H1 (cell line): ENCODE measurements at regions not wholly inside any gene's neighbourhood (a gene's known extent, or its start where the extent isn't known, plus 50 kb on each side); places are given as distances from the start of the nearest gene placed in this dataset.

Source experiments
- CTCF ChIA-PET: fragments of 300-600 bp; sonication (Branson Sonifier 250); formaldehyde crosslinking; loops from one replicate; lab custom pipeline; 2021; ENCODE audit not compliant: partially characterized antibody; lab: Charles Lee
- POLR2A ChIA-PET: fragments of 300-600 bp; sonication (Branson Sonifier 250); formaldehyde crosslinking; loops from one replicate; lab custom pipeline; 2021; ENCODE audit warnings: inconsistent platforms; ENCODE audit not compliant: partially characterized antibody; lab: Charles Lee
- DNase-seq, 2 experiments: peaks; one replicate each; pipeline versions ENCODE4 v3.0.0 to v3.0.0-alpha.2; 2010 to 2022; ENCODE audit warnings: low spot score in 2 of 2, low read depth in 1 of 2, mixed read lengths in 1 of 2
- FAIRE-seq: peaks from 2 replicates; lab custom pipeline; 2011; peaks lifted over from hg19 to GRCh38; lab: Jason Lieb, UNC
- H2AFZ ChIP-seq: 2 replicates; pipeline ENCODE4 v1.8.1; 2012; ENCODE audit warnings: low read length, inconsistent platforms
- H2AK5ac ChIP-seq: 2 replicates; pipeline ENCODE4 v1.6.1; 2013; ENCODE audit warnings: low read depth, low read length
- H2BK120ac ChIP-seq: replicated peaks from 2 replicates; pipeline ENCODE3; 2013; ENCODE audit warnings: low read depth, low read length, inconsistent platforms
- H2BK12ac ChIP-seq: 2 replicates; pipeline ENCODE4 v1.6.1; 2013; ENCODE audit warnings: low read depth, low read length
- H2BK15ac ChIP-seq: 2 replicates; pipeline ENCODE4 v1.6.1; 2013; ENCODE audit warnings: low read length
- H2BK20ac ChIP-seq: 2 replicates; pipeline ENCODE4 v1.6.1; 2013; ENCODE audit warnings: low read length
- H2BK5ac ChIP-seq: 2 replicates; pipeline ENCODE4 v1.6.1; 2013; ENCODE audit warnings: low read depth, low read length
- H3K14ac ChIP-seq: 2 replicates; pipeline ENCODE4 v1.6.1; 2013; ENCODE audit warnings: inconsistent platforms; ENCODE audit not compliant: insufficient read length
- H3K18ac ChIP-seq: 2 replicates; pipeline ENCODE4 v1.6.1; 2013; ENCODE audit warnings: low read length; ENCODE audit errors: extremely low read depth
- H3K23ac ChIP-seq: 2 replicates; pipeline ENCODE4 v1.6.1; 2013; ENCODE audit warnings: inconsistent platforms; ENCODE audit not compliant: insufficient read length
- H3K23me2 ChIP-seq: 2 replicates; pipeline ENCODE4 v1.6.1; 2013; ENCODE audit warnings: low read depth, low read length
- H3K27ac ChIP-seq: 2 replicates; pipeline ENCODE4 v1.6.1; 2011; ENCODE audit warnings: low read depth, low read length, inconsistent platforms
- H3K27me3 ChIP-seq, 4 experiments: replicated peaks in 1 of 4; 1 replicate in 1 of 4; 2 replicates in 3 of 4; pipeline versions ENCODE4 v1.6.1 to v1.8.1; 2011 to 2013; ENCODE audit warnings: low read length in 3 of 4, mild to moderate bottlenecking in 3 of 4, inconsistent platforms in 2 of 4, mixed read lengths in 2 of 4, moderate library complexity in 1 of 4; ENCODE audit not compliant: control insufficient read depth in 3 of 4, insufficient read depth in 3 of 4; ENCODE audit errors: extremely low read depth in 1 of 4
- H3K36me3 ChIP-seq, 4 experiments: 2 replicates each; pipeline versions ENCODE4 v1.6.1 to v1.8.1; 2011 to 2013; ENCODE audit warnings: mild to moderate bottlenecking in 4 of 4, low read length in 3 of 4, moderate library complexity in 2 of 4, control low read depth in 1 of 4, inconsistent platforms in 1 of 4; ENCODE audit not compliant: insufficient read depth in 4 of 4, control insufficient read depth in 2 of 4
- H3K4ac ChIP-seq: replicated peaks from 2 replicates; pipeline ENCODE3; 2013; ENCODE audit warnings: low read length, low read depth, mixed read lengths, inconsistent platforms; ENCODE audit not compliant: insufficient read length
- H3K4me1 ChIP-seq, 4 experiments: replicated peaks in 1 of 4; 1 replicate in 1 of 4; 2 replicates in 3 of 4; pipeline versions ENCODE4 v1.6.1 to v1.8.1; 2011 to 2013; ENCODE audit warnings: low read length in 3 of 4, inconsistent platforms in 2 of 4, mixed read lengths in 1 of 4; ENCODE audit not compliant: insufficient read depth in 4 of 4, control insufficient read depth in 3 of 4
- H3K4me2 ChIP-seq, 2 experiments: 2 replicates each; pipeline versions ENCODE4 v1.6.1 to v1.8.1; 2011 to 2013; ENCODE audit warnings: low read depth in 2 of 2, low read length in 2 of 2, control low read depth in 1 of 2, inconsistent platforms in 1 of 2, mild to moderate bottlenecking in 1 of 2; ENCODE audit not compliant: insufficient read depth in 1 of 2
- H3K4me3 ChIP-seq, 4 experiments: fragments of 200-600, 300-600 bp in 1 of 4; sonication (generic), shearing (Covaris generic), sonication (Bioruptor Twin) in 1 of 4; 2 replicates each; pipeline versions ENCODE4 v1.5.1 to v1.8.1; 2011 to 2016; ENCODE audit warnings: low read length in 4 of 4, low read depth in 3 of 4, control low read depth in 2 of 4, inconsistent platforms in 2 of 4, mild to moderate bottlenecking in 2 of 4, mixed read lengths in 1 of 4, moderate library complexity in 1 of 4; ENCODE audit not compliant: insufficient read depth in 2 of 4; ENCODE audit errors: extremely low read depth in 1 of 4
- H3K56ac ChIP-seq: replicated peaks from 2 replicates; pipeline ENCODE3; 2013; ENCODE audit warnings: low read depth, mild to moderate bottlenecking, mixed read lengths, low read length, inconsistent platforms; ENCODE audit not compliant: insufficient read length
- H3K79me1 ChIP-seq: 2 replicates; pipeline ENCODE4 v1.6.1; 2013; ENCODE audit warnings: low read depth, low read length, control low read depth
- H3K79me2 ChIP-seq, 2 experiments: 2 replicates each; pipeline versions ENCODE4 v1.6.1 to v1.8.1; 2012 to 2013; ENCODE audit warnings: low read length in 2 of 2, mild to moderate bottlenecking in 2 of 2, inconsistent platforms in 1 of 2; ENCODE audit not compliant: insufficient read depth in 2 of 2, control insufficient read depth in 1 of 2
- H3K9ac ChIP-seq, 4 experiments: replicated peaks in 1 of 4; 1 replicate in 1 of 4; 2 replicates in 3 of 4; pipeline versions ENCODE4 v1.6.1 to v1.8.1; 2011 to 2013; ENCODE audit warnings: low read depth in 3 of 4, low read length in 3 of 4, control low read depth in 2 of 4, mild to moderate bottlenecking in 2 of 4, moderate library complexity in 2 of 4, inconsistent platforms in 1 of 4; ENCODE audit errors: extremely low read depth in 1 of 4
- H3K9me3 ChIP-seq, 2 experiments: 2 replicates each; pipeline versions ENCODE4 v1.6.1 to v1.8.1; 2012 to 2013; ENCODE audit warnings: mild to moderate bottlenecking in 2 of 2, moderate library complexity in 2 of 2, control low read depth in 1 of 2, inconsistent platforms in 1 of 2, low read depth in 1 of 2, low read length in 1 of 2, mixed read lengths in 1 of 2; ENCODE audit not compliant: insufficient read depth in 2 of 2
- H4K20me1 ChIP-seq, 2 experiments: replicated peaks in 1 of 2; 2 replicates each; pipeline versions ENCODE3 to v1.8.1; 2011 to 2013; ENCODE audit warnings: inconsistent platforms in 2 of 2, low read length in 2 of 2, mild to moderate bottlenecking in 1 of 2; ENCODE audit not compliant: insufficient read depth in 2 of 2, control insufficient read depth in 1 of 2
- H4K5ac ChIP-seq: 2 replicates; pipeline ENCODE4 v1.6.1; 2013; ENCODE audit warnings: low read length, low read depth, mixed read lengths, inconsistent platforms; ENCODE audit not compliant: insufficient read length
- H4K8ac ChIP-seq: 2 replicates; pipeline ENCODE4 v1.8.0; 2013; ENCODE audit warnings: mild to moderate bottlenecking, moderate library complexity, low read length, inconsistent platforms; ENCODE audit not compliant: insufficient read depth; ENCODE audit errors: extremely low read depth
- H4K91ac ChIP-seq: replicated peaks from 2 replicates; pipeline ENCODE3; 2013; ENCODE audit warnings: low read length, mixed read lengths, inconsistent platforms; ENCODE audit not compliant: insufficient read length
- CBX8 ChIP-seq: fragments of 300-800, 300-1000 bp; sonication (generic); IDR thresholded peaks from 2 replicates; pipeline ENCODE4 v1.7.1; 2016; ENCODE audit warnings: low read depth, low read length, borderline replicate concordance
- CTCF ChIP-seq, 3 experiments: IDR thresholded peaks; 1 replicate in 2 of 3; 2 replicates in 1 of 3; pipeline versions ENCODE4 v1.5.1 to v1.6.1; 2011; ENCODE audit warnings: low read length in 3 of 3, mild to moderate bottlenecking in 3 of 3, inconsistent platforms in 2 of 3, low read depth in 1 of 3, moderate library complexity in 1 of 3; ENCODE audit not compliant: insufficient read depth in 1 of 3; ENCODE audit errors: control extremely low read depth in 1 of 3
- JUND ChIP-seq: IDR thresholded peaks from 2 replicates; pipeline ENCODE4 v1.6.1; 2011; ENCODE audit warnings: mild to moderate bottlenecking, improper control_type of control experiment, low read length
- MAFK ChIP-seq: IDR thresholded peaks from 2 replicates; pipeline ENCODE4 v1.6.1; 2012; ENCODE audit warnings: low read depth, mild to moderate bottlenecking, improper control_type of control experiment, low read length
- RBBP5 ChIP-seq: IDR thresholded peaks from 2 replicates; pipeline ENCODE4 v1.7.1; 2012; ENCODE audit warnings: low read depth, mild to moderate bottlenecking, inconsistent platforms, low read length, moderate library complexity, borderline replicate concordance
- RFX5 ChIP-seq: IDR thresholded peaks from 2 replicates; pipeline ENCODE4 v1.6.1; 2011; ENCODE audit warnings: low read depth, low read length, improper control_type of control experiment, borderline replicate concordance
- SIRT6 ChIP-seq: IDR thresholded peaks from one replicate; pipeline ENCODE4 v1.7.1; 2012; ENCODE audit warnings: low read length, inconsistent platforms
- USF2 ChIP-seq: IDR thresholded peaks from 2 replicates; pipeline ENCODE4 v1.6.1; 2011; ENCODE audit warnings: low read length, improper control_type of control experiment
- WGBS, 2 experiments: shearing (Covaris generic) in 1 of 2; methylation state at CpG; one replicate each; pipeline versions ENCODE4 v1.1.6 to v1.1.7; 2013 to 2015; ENCODE audit warnings: low lambda C conversion rate in 2 of 2, mixed read lengths in 2 of 2, inconsistent platforms in 1 of 2, low coverage in 1 of 2, missing lambda C conversion rate in 1 of 2; ENCODE audit not compliant: insufficient replicate concordance in 2 of 2, insufficient coverage in 1 of 2, insufficient read length in 1 of 2; ENCODE audit errors: extremely low coverage in 1 of 2, missing lambda C conversion rate in 1 of 2; 5-methylcytosine and 5-hydroxymethylcytosine counted together

GRCh38 chr11:70623906-70624597 is 225.7 kb downstream of the CTTN start:
- POLR2A ChIA-PET = no interaction called here

More at GRCh38 chr11:70623906-70624597, 225.7 kb downstream of the CTTN start:
- Histone ChIP-seq H3K79me2 (peaks cover 0 to 12% of the 10 kb centered on the region in 2 experiments; a peak in 2 of 4 replicates), H3K4me3 (no peak overlapping the region), H2BK5ac (no peak overlapping the region), H3K56ac (no peak overlapping the region), H3K23me2 (no peaks in the 10 kb centered on the region), H3K14ac (no peak overlapping the region), H2BK12ac (no peak overlapping the region), H3K4me1 (peaks cover 0 to 2% (median under 1%) of the 10 kb centered on the region in 4 experiments; a peak in 3 of 7 replicates), H2AFZ (no peak overlapping the region), H2BK15ac (no peak overlapping the region), H3K36me3 (no peaks in the 10 kb centered on the region), H3K27me3 (no peaks in the 10 kb centered on the region), H2BK20ac (no peak overlapping the region), H4K5ac (no peak overlapping the region), H2AK5ac (no peak overlapping the region), H3K9ac (no peak overlapping the region), H3K18ac (no peak overlapping the region), H2BK120ac (no peak overlapping the region), H3K27ac (no peak overlapping the region), H4K8ac (no peak overlapping the region), H3K23ac (no peak overlapping the region), H3K79me1 (no peaks in the 10 kb centered on the region; the same call in none of the 2 replicates), H4K91ac (no peak overlapping the region), H3K4me2 (no peak overlapping the region), H3K9me3 (0 out of 4 replicates have a peak, but pooled peaks cover 0 to 5% of the 10 kb centered on the region in 2 experiments), H4K20me1 (peaks cover 3 to 9% of the 10 kb centered on the region in 2 experiments), H3K4ac (no peak overlapping the region)
- FAIRE-seq = no peak
- CTCF ChIA-PET = interaction anchor here (0.6 to 1.5 kb wide), 4 partner anchors 19 to 1108 kb away, joined by 3 to 4 read pairs (median 3); no protein-coding TSS in a partner anchor
- TF ChIP-seq CBX8 = no peak
- no peak for TF ChIP-seq USF2
- TF ChIP-seq SIRT6 = no peak
- no peak for TF ChIP-seq RBBP5
- TF ChIP-seq CTCF (IDR thresholded peaks at IDR 0.05; ENCODE audit: control extremely low read depth in 1 of 3, insufficient read depth in 1 of 3, low read depth in 1 of 3, low read length in 3 of 3) = no peak
- TF ChIP-seq RFX5 = no peak
- no peak for TF ChIP-seq MAFK
- no peak for TF ChIP-seq JUND
- WGBS, 2 experiments = 86% methylated on average over 8 of the region's 9 CpGs; no CpG with 5 or more reads in 1 of the 2 experiments
- DNase-seq = no peak
